ENCODE measurements at regions not wholly inside any gene's neighbourhood (a gene's known extent, or its start where the extent isn't known, plus 50 kb on each side); places are given as distances from the start of the nearest gene placed in this dataset.

DNA sequence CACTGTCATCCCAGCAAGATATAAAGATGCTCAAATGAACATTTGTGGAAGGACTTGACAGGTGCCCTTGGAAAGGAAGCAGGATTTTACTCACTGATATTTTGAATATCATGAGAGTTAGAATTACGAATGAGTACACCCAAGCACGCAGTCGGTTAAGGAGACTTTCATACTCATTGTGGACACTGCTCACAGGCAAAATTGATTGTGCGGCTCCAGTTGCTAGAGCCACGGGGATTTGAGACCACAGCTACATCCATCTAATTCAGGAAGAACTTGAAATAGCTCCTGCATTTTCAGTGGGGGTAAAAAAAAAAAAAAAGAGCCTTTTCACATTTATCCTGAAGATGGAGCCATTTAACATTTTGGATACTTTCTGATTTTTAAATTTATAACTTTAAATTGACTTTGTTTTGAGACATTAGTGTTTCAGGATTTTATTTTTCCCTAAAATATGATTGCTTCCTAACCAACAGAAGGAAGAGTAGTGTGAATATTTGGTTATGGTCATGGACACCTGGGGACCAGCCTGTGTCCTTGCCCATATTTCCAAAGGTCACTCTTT lies 1080.1 kb upstream of the EEF2KMT start:
- H3K9me3 ChIP-seq = no peaks in the 10 kb centered on the region
- DNase-seq = no peak
- intact Hi-C loops (cut with DNase I) = no loop called here
- H3K27ac ChIP-seq = no peak overlapping the region
- H3K4me3 ChIP-seq = no peak overlapping the region
- H3K36me3 ChIP-seq = no peaks in the 10 kb centered on the region
- no peaks in the 10 kb centered on the region for H3K27me3 ChIP-seq
- no peak for TF ChIP-seq CTCF (IDR thresholded peaks at IDR 0.05)
- H3K4me1 ChIP-seq = no peaks in the 10 kb centered on the region
- no peak overlapping the region for H3K9ac ChIP-seq (ENCODE audit: low read depth in 2 of 2, low read length in 2 of 2)

- no peaks in the 10 kb centered on the region for H3K27me3 ChIP-seq
- H3K9ac ChIP-seq (ENCODE audit: low read depth in 2 of 2, low read length in 2 of 2) = no peak overlapping the region
- no peak overlapping the region for H3K4me3 ChIP-seq
- DNase-seq = no peak
- no peaks in the 10 kb centered on the region for H3K9me3 ChIP-seq
- H3K27ac ChIP-seq = no peak overlapping the region
- no peaks in the 10 kb centered on the region for H3K36me3 ChIP-seq
- TF ChIP-seq CTCF (IDR thresholded peaks at IDR 0.05) = no peak
- no peaks in the 10 kb centered on the region for H3K4me1 ChIP-seq
- intact Hi-C loops (cut with DNase I) = no loop called here
Measured at GRCh38 chr16:6170022-6170421, 1072.4 kb upstream of the EEF2KMT start.

- intact Hi-C loops (cut with DNase I) = no loop called here
- Histone ChIP-seq H3K4me1 (no peaks in the 10 kb centered on the region), H3K36me3 (no peaks in the 10 kb centered on the region), H3K27me3 (no peaks in the 10 kb centered on the region), H3K27ac (no peak overlapping the region), H3K9me3 (no peaks in the 10 kb centered on the region), H3K9ac (ENCODE audit: low read depth in 2 of 2, low read length in 2 of 2) (no peak overlapping the region), H3K4me3 (no peak overlapping the region)
- DNase-seq = no peak
- TF ChIP-seq CTCF (IDR thresholded peaks at IDR 0.05) = no peak
Measured at GRCh38 chr16:6165330-6165979, 1067.9 kb upstream of the EEF2KMT start.

- no peak overlapping the region for H3K27ac ChIP-seq
- H3K9me3 ChIP-seq = no peaks in the 10 kb centered on the region
- no peak for TF ChIP-seq CTCF (IDR thresholded peaks at IDR 0.05)
- H3K36me3 ChIP-seq = no peaks in the 10 kb centered on the region
- H3K4me3 ChIP-seq = no peak overlapping the region
- no peaks in the 10 kb centered on the region for H3K4me1 ChIP-seq
- no peaks in the 10 kb centered on the region for H3K27me3 ChIP-seq
- DNase-seq = no peak
- no peak overlapping the region for H3K9ac ChIP-seq (ENCODE audit: low read depth in 2 of 2, low read length in 2 of 2)
- intact Hi-C loops (cut with DNase I) = no loop called here
Measured at GRCh38 chr16:6160871-6161270, 1063.3 kb upstream of the EEF2KMT start.

- Histone ChIP-seq H3K9ac (ENCODE audit: low read depth in 2 of 2, low read length in 2 of 2) (no peak overlapping the region), H3K9me3 (no peaks in the 10 kb centered on the region), H3K27ac (no peak overlapping the region), H3K36me3 (no peaks in the 10 kb centered on the region), H3K27me3 (no peaks in the 10 kb centered on the region), H3K4me3 (no peak overlapping the region), H3K4me1 (no peaks in the 10 kb centered on the region)
- TF ChIP-seq CTCF (IDR thresholded peaks at IDR 0.05) = no peak
- intact Hi-C loops (cut with DNase I) = no loop called here
- DNase-seq = no peak
Measured at GRCh38 chr16:6160303-6160702, 1062.7 kb upstream of the EEF2KMT start.

Data from colonic mucosa (tissue), 4 donors.